K562 (cell line): ENCODE measurements at regions not wholly inside any gene's neighbourhood (a gene's known extent, or its start where the extent isn't known, plus 50 kb on each side); places are given as distances from the start of the nearest gene placed in this dataset.

Experiments
- ATAC-seq: fragments of 200-7000 bp; cut with Tn5 transposase; 3 replicates; pipeline ENCODE4 v1.9.1; 2020; ENCODE audit warnings: moderate library complexity
- BruUV-seq: library from RNA; stranded (reverse); fragments of 400-500 nt; replicated peaks from 2 replicates; lab custom pipeline; 2021; lab: Mats Ljungman, UMichigan
- CTCF ChIA-PET: fragments of 300-600 bp; formaldehyde crosslinking; extraction: SDS; loops from one replicate; lab custom pipeline; 2021; ENCODE audit warnings: low intra/inter-chr PET ratio; lab: Yijun Ruan, JAX
- POLR2A ChIA-PET: fragments of 300-600, 350-650 bp; sonication (Branson Sonifier 250); formaldehyde crosslinking; extraction: SDS; loops from one replicate; lab custom pipeline; 2021; ENCODE audit warnings: antibody characterized with exemption, inconsistent platforms; lab: Yijun Ruan, JAX
- DNase-seq, 4 experiments: peaks; one replicate each; pipeline versions ENCODE4 v3.0.0 to v3.0.0-alpha.2; 2011 to 2018; ENCODE audit warnings: low spot score in 3 of 4, mixed read lengths in 3 of 4; ENCODE audit errors: extremely low read depth in 1 of 4
- FAIRE-seq: peaks from 2 replicates; lab custom pipeline; 2011; peaks lifted over from hg19 to GRCh38; lab: Jason Lieb, UNC
- H2AFZ ChIP-seq: 2 replicates; pipeline ENCODE4 v1.6.0; 2011; ENCODE audit warnings: low read depth, low read length, control low read depth, inconsistent platforms
- H3K27ac ChIP-seq: fragments of 200-600 bp; 3 replicates; pipeline ENCODE4 v1.8.0; 2011; ENCODE audit warnings: low read depth, mild to moderate bottlenecking, control low read depth, inconsistent platforms, low read length, moderate library complexity, mixed read lengths; ENCODE audit errors: extremely low read depth
- H3K27me3 ChIP-seq, 2 experiments: fragments of 300-600 bp in 1 of 2; 2 replicates in 1 of 2; 3 replicates in 1 of 2; pipeline versions ENCODE4 v1.6.0 to v1.8.0; 2011; ENCODE audit warnings: inconsistent platforms in 2 of 2, low read length in 2 of 2, mild to moderate bottlenecking in 1 of 2, mixed read lengths in 1 of 2, moderate library complexity in 1 of 2; ENCODE audit not compliant: control insufficient read depth in 2 of 2, insufficient read depth in 2 of 2
- H3K36me3 ChIP-seq: fragments of 300-600 bp; 3 replicates; pipeline ENCODE4 v1.8.0; 2011; ENCODE audit warnings: mild to moderate bottlenecking, low read length, inconsistent platforms; ENCODE audit not compliant: control insufficient read depth, insufficient read depth
- H3K4me1 ChIP-seq, 2 experiments: fragments of 200-600 bp in 1 of 2; replicated peaks in 1 of 2; 2 replicates in 1 of 2; 3 replicates in 1 of 2; pipeline versions ENCODE4 v1.5.1 to v1.8.0; 2011; ENCODE audit warnings: inconsistent platforms in 2 of 2, low read length in 2 of 2, mild to moderate bottlenecking in 1 of 2, mixed read lengths in 1 of 2, moderate library complexity in 1 of 2; ENCODE audit not compliant: control insufficient read depth in 2 of 2, insufficient read depth in 2 of 2
- H3K4me2 ChIP-seq: 2 replicates; pipeline ENCODE4 v1.6.1; 2011; ENCODE audit warnings: low read length, control low read depth, inconsistent platforms, mixed read lengths; ENCODE audit not compliant: insufficient read depth
- H3K4me3 ChIP-seq: fragments of 200-600 bp; sonication (generic), shearing (Covaris generic); 2 replicates; pipeline ENCODE4 v1.5.1; 2016; ENCODE audit warnings: control low read depth, inconsistent platforms
- H3K79me2 ChIP-seq: fragments of 200-600 bp; 3 replicates; pipeline ENCODE4 v1.8.0; 2011; ENCODE audit warnings: low read length, inconsistent platforms; ENCODE audit not compliant: control insufficient read depth, insufficient read depth
- H3K9ac ChIP-seq, 2 experiments: 2 replicates each; pipeline versions ENCODE4 v1.6.0 to v1.6.1; 2011; ENCODE audit warnings: low read depth in 2 of 2, low read length in 2 of 2, control low read depth in 1 of 2, inconsistent platforms in 1 of 2, mild to moderate bottlenecking in 1 of 2, mixed read lengths in 1 of 2; ENCODE audit not compliant: insufficient read depth in 1 of 2
- H3K9me1 ChIP-seq: one replicate; pipeline ENCODE4 v1.6.0; 2011; ENCODE audit warnings: inconsistent platforms, mild to moderate bottlenecking, low read length, moderate library complexity; ENCODE audit not compliant: control insufficient read depth, insufficient read depth
- H3K9me3 ChIP-seq: replicated peaks from 2 replicates; pipeline ENCODE4 v1.5.1; 2011; ENCODE audit warnings: low read depth, low read length, inconsistent platforms; ENCODE audit not compliant: control insufficient read depth, insufficient read depth
- H4K20me1 ChIP-seq: replicated peaks from 2 replicates; pipeline ENCODE4 v1.6.1; 2011; ENCODE audit warnings: low read length, inconsistent platforms, mixed read lengths; ENCODE audit not compliant: control insufficient read depth, insufficient read depth
- FOXJ3 ChIP-seq: sonication (generic); formaldehyde crosslinking; IDR thresholded peaks from 2 replicates; pipeline ENCODE4 v1.4.0; 2020; ENCODE audit warnings: mild to moderate bottlenecking, missing genetic modification reagents
- JUND ChIP-seq, 2 experiments: IDR thresholded peaks; 2 replicates in 1 of 2; 3 replicates in 1 of 2; pipeline ENCODE4 v1.6.1; 2011; ENCODE audit warnings: borderline replicate concordance in 2 of 2, low read depth in 2 of 2, low read length in 2 of 2, improper control_type of control experiment in 1 of 2, missing biosample characterization in 1 of 2, missing genetic modification characterization in 1 of 2, missing genetic modification reagents in 1 of 2
- RBM25 ChIP-seq: fragments of 200-400 bp; formaldehyde crosslinking; IDR thresholded peaks from 2 replicates; pipeline ENCODE4 v1.6.1; 2018; ENCODE audit warnings: low read length, low read depth, moderate library complexity; ENCODE audit not compliant: severe bottlenecking
- ZNF586 ChIP-seq: fragments of 450-650 bp; formaldehyde crosslinking; conservative IDR thresholded peaks from 2 replicates; pipeline ENCODE4 v1.4.0; 2020; ENCODE audit warnings: mild to moderate bottlenecking, moderate library complexity
- WGBS: fragments of 100-300 bp; shearing (Covaris generic); methylation state at CpG from one replicate; pipeline ENCODE4 v1.1.6; 2016; ENCODE audit warnings: low coverage, mixed read lengths; ENCODE audit not compliant: insufficient coverage; ENCODE audit errors: missing lambda C conversion rate; 5-methylcytosine and 5-hydroxymethylcytosine counted together
- in situ Hi-C: fragments of 300-500 bp; cut with MboI; formaldehyde crosslinking; loops from 4 replicates; pipeline ENCODE4 v1.15.0; 2018; ENCODE audit warnings: inconsistent platforms, mixed read lengths
- intact Hi-C: fragments of 100-400 bp; cut with micrococcal nuclease; formaldehyde crosslinking; loops from 2 replicates; pipeline ENCODE4 v1.14.2; 2022

DNA sequence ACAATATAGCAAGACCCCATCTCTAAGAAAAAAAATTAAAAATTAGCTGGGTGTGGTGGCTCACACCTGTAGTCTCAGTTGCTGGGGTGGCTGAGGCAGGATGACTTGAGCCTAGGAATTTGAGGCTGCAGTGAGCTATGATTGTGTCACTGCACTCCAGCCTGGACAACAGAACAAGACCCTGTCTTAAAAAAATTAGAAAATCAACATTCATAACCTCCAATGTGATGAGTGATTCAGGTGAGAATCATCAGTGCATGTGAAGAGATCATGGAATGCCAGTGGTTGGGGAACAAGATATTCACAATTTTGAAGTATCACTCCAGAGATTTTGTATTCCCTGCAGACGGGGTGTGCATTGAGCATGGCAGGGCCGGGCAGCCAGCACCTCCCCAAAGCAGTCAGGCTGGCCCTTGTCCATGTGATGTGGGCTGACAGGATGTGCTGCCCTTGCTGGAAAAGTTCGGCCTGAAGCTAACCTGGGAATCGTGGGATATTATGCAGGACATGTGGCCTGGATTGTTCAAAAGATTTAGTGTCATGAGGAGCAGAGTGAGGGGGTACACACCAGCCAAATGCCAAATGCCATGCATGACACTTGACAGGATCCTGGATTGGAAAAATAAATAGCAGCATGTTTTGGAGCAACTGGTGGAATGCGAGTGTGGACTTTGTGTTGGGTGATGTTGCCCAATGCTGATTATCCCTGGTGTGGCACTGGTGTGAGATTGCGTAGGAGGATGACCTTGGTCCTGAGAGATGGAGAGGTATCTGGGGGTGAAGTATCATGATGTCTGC, 189.0 kb downstream of the RGS3 start (continued):
- TF ChIP-seq JUND (IDR thresholded peaks at IDR 0.05; ENCODE audit: borderline replicate concordance, low read depth, low read length) (no peak), JUND (tag; IDR thresholded peaks at IDR 0.05; ENCODE audit: borderline replicate concordance, low read depth, low read length) (no peak), ZNF586 (CRISPR knock-in tag) (no peak)

DNA sequence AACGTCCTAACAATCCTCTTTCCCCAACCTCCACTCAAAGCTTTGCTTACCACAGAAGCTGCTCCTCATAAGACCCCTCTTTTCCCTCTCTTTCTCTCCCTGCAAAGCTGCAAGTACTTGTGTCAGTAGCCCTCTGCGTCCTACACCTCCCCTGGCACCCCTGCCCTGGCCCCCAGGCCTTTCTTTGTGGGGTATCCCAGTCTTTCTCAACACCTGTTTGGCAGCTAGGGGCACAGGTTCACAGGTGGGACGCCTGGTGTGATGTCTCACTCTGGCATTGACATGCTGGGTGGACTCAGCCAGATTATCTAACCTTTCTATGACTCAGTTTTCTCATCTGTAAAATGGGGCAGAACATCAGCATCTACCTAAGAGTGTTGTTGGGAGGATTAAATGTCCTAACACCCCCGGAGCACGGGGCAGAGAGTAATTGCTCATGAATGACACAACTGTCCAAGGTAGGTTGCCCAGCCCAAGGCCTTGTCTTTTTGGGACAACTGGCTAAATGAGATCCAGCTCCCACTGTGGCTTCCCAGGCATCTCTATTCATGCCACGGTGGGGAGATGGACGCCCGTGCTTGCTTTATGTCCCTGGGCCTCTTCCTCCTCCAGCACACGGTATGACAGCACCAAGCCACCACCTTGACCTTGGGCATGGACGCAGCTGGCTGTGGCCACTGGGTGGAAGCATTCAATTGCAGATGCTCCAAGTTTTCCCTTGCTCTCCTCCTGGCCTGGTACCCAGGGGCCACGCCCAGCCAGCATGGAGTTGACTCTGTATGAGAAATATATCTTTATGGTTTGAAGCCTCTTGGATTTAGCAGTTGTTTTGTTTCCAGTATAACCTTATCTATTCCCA, 190.4 kb downstream of the RGS3 start:
- Histone ChIP-seq H3K27me3 (peaks cover 5 to 27% of the 10 kb centered on the region in 2 experiments; a peak in 4 of 5 replicates), H4K20me1 (no peaks in the 10 kb centered on the region; the same call in 1 of the 2 replicates), H3K79me2 (no peaks in the 10 kb centered on the region), H3K4me2 (no peak overlapping the region), H3K9me3 (no peaks in the 10 kb centered on the region), H3K9ac (no peak overlapping the region), H3K4me3 (no peak overlapping the region), H3K4me1 (peaks cover 0 to 6% of the 10 kb centered on the region in 2 experiments; a peak in 2 of 5 replicates), H3K27ac (no peak overlapping the region), H3K36me3 (no peaks in the 10 kb centered on the region), H2AFZ (no peak overlapping the region), H3K9me1 (no peaks in the 10 kb centered on the region)
- no peak for ATAC-seq
- intact Hi-C loops, result loop anchor here (10.0 kb wide), 1 partner anchor 349 kb away; the partner anchor contains the start of gene RNF183
- BruUV-seq, result no TSS peak
- FAIRE-seq, result no peak
- in situ Hi-C loops, result loop anchor here (10.0 kb wide), 2 partner anchors 349 to 539 kb away; partner anchors contain the start of gene RNF183
- no peak for DNase-seq
- ChIA-PET POLR2A (interaction anchor here (0.6 kb wide), 1 partner anchor 127 kb away, joined by 3 read pairs; no protein-coding TSS in a partner anchor), CTCF (interaction anchor here (2.3 to 5.7 kb wide), 2 partner anchors 62 to 208 kb away, joined by 21 to 91 read pairs; no protein-coding TSS in a partner anchor)
- TF ChIP-seq FOXJ3 (CRISPR knock-in tag), result no peak
- TF ChIP-seq RBM25, result peak; percentile 39
- WGBS, result 9% methylated on average over 11 of the region's 11 CpGs
